HG03064 (cell line): ENCODE measurements at regions not wholly inside any gene's neighbourhood (a gene's known extent, or its start where the extent isn't known, plus 50 kb on each side); places are given as distances from the start of the nearest gene placed in this dataset.

ENCODE experiments used
- ATAC-seq: cut with Tn5 transposase; IDR thresholded peaks from one replicate; pipeline ENCODE4 v1.9.1; 2021; ENCODE audit warnings: low read depth; ENCODE audit not compliant: unreplicated experiment

DNA sequence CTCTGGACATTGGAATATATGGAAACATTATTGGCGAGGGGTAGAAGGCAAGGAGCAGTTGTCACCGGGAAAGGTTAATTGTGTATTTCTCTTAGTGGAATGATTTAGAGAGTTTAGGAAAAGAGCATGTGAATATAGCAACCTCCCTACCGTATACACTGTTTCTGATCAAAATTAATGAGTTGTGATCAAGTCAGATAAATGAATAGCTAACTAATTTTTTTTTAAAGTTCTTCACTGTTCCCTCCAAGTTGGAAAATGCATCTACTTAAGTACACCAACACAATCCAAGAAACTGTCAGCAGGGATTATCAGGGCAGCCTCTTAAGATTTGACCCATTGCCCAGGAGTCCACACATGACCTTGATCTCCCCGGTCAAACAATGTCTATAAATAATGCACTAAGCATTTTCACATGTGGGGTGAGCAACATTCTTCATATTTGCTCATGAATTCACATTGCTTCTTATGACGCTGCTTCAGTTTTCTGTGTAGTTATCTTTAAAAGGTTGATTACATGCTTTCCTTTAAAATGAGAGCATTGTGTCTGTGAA is 680.8 kb upstream of the NRSN1 start:
- no peak for ATAC-seq

DNA sequence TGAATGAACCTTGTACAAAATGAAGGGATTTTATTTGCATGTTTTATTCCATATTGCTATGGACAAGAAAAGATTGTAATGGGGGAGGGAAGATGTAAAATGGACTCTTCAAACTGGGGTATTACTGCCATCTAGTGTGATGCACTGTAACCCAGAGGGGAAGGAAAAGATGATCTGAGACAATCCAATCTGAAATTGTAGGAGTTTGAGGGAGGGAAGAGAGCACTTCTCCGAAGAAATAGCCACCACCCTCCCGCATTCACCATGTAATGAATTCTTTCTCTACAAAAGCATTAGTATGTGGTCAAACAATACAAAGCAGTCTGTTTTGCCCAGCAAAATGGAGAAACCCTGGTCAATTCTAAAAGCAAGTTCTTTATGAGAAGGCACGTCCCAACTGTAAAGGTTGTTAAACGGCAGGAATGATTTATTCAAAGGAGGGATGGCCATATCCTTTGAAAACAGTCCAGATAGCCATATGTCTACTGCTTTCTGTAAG is 679.5 kb upstream of the NRSN1 start:
- ATAC-seq: no peak

DNA sequence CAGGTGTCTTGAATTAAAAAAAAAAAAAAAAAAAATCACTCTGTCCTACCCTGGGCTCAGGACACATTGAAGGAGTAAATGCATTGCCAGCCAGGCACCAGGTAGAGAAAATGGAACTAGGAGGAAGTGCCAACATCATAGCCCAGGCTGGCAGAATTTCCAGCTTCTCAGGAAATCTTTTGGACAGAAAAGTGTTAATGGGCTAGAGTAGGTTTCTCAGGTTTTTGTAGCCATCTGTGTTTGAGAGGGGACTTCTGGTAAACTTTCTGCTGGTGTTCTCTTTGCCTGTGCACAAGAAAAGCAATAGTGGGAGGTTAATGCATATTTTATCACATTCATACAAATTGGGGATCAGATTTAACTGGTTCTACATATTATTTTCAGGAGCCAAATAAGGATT is 678.3 kb upstream of the NRSN1 start:
- ATAC-seq: no peak

DNA sequence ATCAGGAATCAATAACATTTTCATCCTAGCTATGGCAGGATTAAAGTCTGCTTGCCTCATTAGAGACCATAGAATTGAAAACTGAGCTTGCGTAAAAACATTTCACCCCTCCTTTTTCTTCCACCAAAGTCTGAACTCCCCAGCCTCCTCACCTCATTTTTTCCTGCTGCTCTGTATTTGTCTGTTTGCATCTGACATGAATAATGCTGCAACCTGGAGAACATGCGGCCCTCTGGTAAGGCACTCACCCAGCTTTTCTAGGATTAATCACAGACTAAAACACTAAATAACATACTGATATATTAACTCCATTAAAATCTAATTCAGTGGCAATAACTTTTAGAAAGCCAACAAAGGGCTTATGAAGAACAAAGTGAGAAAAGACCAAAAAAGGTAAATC is 677.7 kb upstream of the NRSN1 start:
- no peak for ATAC-seq

DNA sequence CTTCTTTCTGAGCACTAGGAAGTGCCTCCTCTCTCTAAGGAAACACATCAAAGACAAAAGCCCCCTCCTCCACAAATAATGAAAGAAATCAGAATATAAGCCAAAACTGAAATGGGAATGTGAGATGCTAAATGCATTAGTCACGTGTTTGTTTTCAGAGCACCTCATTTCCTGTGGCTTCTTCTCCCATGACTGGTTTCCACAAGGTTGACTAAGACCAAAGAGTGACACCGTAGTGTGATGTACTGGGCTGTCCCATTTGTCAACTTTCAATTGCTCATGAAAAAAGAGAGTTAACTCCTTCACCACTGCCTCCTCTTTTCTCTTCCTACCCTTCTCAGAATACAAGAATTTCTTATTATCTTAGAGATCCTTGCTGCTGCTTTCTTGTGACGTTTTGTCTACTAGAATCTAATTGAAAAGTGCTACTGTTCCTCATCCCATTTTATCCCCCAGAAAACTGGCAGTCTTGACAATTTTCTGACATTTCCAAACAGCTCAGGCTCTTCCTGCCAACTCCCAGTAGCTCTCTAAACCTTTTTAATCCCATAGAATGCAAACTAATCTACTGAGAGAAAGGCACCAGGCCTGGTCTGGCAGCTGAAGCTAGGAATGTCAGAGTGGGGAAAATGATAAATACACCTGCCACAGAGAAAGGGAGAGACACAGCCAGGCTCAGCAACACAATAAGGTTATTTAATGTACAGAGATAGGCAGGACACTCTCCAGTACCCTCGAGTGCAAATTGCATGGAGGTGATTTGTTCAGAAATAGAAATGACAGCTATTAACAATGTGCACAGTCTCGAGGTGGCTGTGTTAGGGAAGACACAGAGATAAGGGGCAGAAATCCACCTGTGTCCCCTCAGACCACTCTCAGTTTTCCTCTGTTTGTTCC is 671.7 kb upstream of the NRSN1 start:
- ATAC-seq: no peak

DNA sequence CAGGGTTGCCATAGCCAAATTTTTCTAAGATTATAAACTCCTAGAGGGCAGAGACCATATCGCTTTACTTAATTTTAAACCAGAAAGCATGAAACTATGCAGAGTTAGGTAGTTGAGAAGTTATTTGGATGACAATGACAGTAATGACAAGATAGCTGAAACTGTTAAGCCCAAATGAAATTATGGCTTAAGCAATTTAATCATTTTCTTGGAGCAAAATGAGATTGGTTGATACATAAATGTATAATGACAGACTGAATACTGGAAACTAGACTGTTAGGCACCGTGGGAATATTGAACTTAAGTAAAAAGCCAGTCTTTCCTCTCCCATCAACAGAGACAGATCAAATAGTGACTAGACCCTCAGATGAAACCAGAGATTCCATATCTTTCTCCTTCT is 670.3 kb upstream of the NRSN1 start:
- no peak for ATAC-seq

DNA sequence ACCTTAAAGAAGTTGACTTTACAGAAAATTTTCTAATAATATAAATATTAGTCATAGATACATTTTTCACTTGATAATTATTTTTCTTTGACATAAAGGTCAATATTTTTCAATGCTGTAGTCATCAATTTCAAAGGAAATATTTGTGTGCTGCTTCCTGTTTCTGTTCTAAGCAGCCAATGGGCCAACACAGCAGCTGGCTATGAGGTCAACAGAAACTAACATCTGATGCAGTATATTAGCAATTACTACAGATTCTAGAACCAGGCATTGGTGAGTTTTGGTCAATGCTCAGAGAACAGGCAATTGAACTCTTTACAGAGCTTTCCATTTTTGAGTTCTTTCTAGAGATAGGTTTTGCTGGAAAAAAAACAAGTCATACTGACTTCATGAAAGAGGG is 669.6 kb upstream of the NRSN1 start:
- ATAC-seq: no peak

DNA sequence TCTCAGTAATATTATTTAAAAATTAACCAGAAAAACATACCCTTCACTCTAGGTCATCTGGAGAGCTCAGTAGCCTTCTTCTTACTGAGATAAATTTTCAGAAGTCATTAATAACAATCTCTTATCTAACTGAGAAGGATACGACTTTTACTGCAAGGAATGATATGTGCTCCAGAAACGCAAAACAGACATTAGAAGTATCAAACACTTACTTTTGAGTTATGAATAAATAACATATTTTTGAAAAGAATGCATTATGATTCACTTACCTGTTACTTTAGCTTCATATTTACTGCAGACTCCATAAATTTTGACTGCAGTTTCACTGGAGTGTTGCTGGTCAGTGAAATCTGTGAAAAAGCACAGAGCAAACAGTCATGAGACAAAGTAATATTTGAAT is 668.7 kb upstream of the NRSN1 start:
- no peak for ATAC-seq

DNA sequence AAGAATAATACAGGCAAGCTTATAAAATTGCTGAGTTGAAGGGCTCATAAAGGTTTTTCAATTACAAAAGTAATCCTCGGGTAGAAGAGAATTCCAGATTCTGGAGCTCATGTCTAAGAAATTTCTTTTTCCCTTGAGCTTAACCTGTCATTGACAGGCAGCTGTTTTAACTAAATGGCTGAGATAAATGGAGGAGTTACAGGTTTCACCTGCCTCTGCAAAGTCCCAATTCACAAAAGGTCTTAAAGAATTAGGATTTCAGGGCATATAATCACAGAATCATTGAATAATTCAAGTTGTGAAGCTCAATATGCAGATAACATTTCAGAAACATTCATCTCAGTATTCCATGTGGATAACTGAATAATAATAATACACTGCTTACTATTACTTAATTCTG is 660.1 kb upstream of the NRSN1 start:
- ATAC-seq: no peak

DNA sequence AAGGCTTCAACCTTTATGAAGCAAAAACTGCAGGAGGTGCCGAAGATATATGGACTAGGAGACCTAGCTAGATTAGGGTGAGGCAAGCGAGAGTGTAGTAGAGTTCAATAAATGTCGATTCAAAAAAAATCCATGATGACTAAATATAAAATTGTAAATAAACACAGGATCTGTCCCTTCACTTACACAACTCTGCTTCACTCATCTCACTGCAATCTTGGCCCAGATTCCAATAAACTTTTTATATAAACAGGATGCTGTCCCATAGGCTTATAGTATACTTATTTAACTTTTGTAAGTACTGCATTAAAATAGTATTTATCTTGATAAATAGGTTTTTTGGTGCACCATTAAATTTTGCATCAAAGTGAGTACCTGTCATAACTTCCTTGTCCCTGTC is 648.4 kb upstream of the NRSN1 start:
- ATAC-seq: no peak

DNA sequence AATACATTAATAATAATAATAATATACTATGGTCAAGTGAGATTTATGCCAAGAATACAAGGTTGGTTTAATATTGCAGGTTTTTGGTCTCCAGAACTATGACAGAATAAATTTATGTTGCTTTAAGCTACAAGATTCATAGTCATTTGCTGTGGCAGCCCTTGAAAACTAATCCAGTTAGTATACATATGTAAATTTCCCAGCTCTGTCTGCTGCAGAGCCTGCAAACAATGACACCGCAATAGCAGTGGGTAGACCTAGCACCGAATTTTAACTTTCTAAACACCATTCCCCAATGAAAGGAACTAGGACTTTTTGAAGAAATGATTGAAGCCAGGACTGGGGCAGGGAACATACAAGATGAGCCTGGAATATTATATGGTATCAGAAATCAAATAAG is 647.7 kb upstream of the NRSN1 start:
- ATAC-seq: no peak

DNA sequence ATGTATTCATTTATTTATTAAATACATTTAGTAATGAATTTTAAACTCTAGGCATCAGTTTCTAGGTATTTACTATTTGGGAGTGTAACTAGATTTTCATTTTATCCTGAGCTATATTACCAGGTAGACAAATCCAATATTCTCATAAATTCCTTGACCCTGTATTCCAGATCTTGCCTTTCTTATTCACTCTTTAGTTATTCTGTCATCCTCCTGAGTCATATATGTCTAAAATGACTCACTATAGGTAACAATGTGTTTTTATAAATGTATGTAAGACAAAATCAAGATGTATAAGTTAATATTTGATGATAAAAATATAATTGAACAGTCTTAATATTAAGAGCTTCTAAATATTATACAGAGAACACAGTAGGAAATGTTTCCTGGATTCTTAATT is 642.1 kb upstream of the NRSN1 start:
- no peak for ATAC-seq

DNA sequence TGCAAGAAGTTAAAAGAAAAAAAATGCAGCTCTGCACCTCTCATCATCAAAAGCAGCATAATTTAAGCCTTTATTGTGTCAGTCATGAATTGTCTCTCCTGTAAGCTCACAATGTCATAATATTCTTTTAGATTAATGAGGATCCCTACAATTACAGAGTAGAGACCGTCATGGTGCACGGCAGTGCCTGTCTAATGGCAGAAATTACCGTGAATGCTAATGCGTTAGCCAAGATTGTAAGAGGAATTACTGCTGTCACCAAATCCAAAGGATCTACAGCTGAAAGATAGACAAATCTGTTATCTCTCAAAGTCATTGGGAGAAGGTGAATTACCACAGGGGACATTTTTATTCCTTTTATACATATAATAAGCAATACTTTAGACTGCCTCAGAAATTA is 631.6 kb upstream of the NRSN1 start:
- no peak for ATAC-seq

DNA sequence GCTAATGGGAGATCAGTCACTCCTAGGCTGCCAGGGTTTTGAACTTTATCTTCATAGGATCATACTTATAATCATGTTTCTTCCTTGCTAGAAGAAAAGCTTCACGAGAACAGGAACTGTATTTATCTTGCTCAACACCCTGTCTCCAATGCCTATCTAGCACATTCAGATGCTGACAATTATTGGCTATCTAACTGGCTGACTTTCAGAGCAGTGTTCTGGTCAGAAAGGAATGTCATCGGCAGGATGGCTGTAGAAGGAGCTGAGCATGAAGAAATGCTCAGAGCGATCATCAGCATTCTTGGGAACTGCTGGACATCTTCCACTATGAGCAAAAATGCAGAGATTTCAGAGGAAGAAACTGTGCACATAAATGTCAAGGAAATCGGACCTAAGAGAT is 628.0 kb upstream of the NRSN1 start:
- ATAC-seq: no peak

DNA sequence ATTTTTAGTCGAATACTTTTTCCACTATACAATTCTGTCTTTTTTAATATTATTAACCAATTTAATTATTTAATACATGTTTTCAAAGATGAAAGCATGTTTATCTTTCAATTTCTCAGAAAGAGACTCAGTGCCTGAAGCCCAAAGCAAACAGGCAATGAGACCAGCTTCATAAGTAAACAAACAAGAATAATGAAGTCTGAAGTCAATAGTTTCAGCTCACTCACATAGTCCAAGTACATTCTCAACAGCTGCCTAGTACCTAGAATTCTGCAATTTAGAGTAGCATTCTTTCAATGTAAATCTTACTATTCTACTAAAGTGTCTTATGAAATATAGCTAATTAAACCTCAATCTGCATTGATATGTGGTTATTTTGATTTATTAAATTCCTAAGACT is 626.5 kb upstream of the NRSN1 start:
- no peak for ATAC-seq

DNA sequence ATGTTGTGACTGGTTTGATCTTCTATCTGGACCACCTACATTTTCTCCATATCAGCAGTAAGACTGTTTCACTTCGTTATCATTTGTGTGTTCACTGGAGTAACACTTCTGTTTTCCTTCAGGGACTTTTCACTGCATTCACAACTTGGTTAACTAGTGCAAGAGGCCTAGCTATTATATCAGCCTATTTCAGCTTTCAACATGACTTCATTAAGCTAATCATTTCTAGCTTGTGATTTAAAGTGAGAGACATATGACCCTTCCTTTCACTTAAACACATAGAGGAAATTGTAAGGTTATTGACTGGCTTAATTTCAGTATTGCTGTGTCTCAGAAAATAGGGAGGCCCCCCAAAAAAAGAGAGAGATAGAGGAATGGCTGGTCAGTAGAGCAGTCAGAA is 622.8 kb upstream of the NRSN1 start:
- no peak for ATAC-seq

DNA sequence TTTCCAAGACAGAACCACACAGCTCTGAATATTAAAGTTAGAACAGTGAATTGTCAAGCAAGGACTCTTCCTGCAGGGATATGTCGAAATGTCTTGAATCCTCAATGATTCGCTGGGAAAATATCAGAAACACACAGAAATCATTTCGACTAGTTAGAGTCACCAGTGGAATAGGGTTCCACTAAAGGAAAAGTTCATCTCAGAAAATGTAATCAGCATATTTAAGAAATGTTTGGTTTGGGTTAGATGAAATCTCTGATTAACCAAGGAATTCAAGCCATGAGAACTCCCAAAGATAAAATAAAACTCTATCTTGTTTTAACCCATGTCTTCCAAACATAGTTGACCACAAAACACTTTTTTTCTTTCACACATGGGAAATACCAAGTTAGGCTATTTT is 621.0 kb upstream of the NRSN1 start:
- no peak for ATAC-seq

DNA sequence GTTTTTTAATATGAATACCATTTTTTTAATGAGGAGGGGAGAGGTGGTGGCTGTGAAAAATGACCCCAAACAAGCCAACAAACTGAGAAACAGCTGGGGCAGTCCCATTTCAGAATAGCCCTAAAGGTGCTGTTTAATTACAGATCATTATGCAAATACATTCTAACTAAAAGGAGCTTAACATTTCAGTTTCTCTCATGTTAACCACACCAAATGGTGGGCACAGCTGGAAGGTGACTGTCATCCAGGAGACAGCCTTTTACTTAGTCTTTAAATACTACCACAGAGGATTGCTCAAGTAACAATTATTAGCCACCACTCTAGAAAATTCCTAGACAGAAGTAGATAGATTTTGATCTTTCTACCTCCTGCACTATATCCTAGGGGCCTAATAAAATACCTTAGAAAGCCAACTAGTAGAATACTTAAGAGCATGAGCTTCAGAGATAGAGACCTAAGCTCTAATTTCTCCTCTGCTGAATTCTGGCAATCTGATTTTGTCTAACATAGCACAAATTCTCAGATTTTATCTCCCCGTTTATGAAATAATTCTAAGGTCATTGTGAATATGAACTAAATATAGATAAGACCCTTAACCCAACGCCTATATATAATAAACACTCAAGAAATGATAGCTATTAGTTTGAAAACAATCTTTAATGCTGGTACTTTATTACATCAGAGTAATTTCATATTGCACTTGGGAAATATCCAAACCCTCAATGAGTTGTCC is 615.1 kb upstream of the NRSN1 start:
- ATAC-seq: no peak

DNA sequence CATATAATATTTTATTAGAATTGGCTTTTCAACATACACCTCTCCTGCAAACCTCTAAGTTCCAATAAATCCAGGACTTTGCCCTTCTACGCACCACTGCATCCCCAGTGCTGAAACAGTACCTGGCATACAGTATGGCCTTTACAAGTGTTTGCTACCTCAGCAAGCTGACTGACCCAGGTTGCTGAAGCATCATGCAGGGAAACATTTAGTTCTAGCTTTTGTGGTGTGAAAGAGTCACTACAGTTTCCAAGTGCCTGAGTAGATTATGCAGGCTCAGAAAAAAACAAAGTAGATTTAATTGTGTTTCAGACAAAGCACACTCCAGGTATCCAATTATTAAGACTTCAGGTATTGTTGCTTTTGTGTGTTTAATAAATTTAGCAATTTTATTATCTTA is 614.2 kb upstream of the NRSN1 start:
- ATAC-seq: no peak

DNA sequence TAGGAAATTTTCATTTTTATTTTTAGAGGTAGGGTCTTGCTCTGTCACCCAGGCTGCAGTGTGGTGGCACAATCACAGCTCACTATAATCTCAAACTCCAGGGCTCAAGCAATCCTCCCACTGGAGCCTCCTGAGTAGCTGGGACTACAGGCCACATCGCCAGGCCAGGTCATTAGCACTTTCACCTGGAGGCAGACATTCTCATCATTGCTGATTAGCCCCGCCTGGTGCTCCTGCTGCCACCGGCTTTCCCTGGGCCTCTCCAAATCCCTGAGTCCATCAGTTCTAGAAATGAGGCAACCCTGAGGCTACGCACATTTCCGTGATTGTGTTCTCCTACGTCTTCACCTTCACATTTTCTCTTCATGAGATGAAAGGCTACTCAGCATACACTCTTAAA is 607.7 kb upstream of the NRSN1 start:
- ATAC-seq: no peak

DNA sequence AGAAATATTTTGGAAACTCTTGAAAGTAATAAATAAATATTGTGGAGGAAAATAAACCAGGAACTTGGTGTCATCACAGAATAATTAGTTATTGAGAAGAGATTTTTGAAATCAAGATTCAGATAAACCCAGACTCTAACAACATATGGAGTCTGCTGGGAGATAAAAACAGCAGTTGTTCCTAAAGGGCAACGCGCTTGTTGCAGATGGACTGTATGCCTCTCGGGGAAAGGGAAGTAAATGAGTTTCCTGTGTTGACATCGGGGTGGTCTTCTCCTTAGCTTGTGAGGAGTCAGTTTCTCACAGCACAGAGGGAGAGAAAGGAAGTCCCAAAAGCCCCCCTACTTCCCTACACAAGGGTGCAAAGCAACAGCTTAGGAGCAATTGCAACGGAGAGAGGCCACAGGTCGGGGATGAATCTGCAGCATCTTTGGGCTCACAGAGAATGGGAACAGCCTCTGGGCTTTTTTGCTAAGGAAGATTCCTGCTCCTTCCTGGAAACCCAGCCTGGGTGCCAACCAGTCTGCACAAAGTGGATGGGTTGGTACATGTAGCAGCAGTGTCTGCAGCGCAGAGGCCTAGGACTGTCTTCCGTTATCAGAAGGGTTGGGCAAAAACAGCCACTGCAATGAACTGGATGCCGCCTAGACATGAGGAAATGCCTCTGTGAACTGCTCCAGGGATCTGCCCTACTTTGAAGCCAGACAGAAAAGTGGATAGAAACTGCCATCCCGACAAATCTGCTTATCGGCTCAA is 603.0 kb upstream of the NRSN1 start:
- ATAC-seq: no peak
